NCI-H748 (cell line): ENCODE measurements at regions not wholly inside any gene's neighbourhood (a gene's known extent, or its start where the extent isn't known, plus 50 kb on each side); places are given as distances from the start of the nearest gene placed in this dataset.

Source experiments
- DNase-seq: peaks from one replicate; lab custom pipeline; 2025; ENCODE audit not compliant: unreplicated experiment; lab: John Stamatoyannopoulos, UW

DNA sequence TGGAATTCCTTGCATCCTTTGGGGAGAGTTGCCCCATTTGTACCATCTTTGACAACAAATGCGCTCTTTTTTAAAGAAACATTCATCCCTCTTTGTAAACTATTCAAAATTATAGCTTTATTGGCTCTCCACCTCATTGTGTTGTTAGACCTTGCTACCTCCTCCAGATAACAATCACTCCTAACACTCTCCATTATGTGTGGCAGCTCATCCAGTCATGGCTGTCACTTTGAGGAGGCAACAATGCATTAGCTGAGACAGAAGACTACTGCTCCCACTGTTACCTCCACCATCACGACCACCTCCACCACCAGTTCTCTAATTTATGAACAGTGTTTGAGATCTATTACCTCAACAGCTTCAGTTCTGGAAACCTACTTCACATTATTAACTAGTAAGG is 339.1 kb downstream of the FRK start:
- no peak for DNase-seq

DNA sequence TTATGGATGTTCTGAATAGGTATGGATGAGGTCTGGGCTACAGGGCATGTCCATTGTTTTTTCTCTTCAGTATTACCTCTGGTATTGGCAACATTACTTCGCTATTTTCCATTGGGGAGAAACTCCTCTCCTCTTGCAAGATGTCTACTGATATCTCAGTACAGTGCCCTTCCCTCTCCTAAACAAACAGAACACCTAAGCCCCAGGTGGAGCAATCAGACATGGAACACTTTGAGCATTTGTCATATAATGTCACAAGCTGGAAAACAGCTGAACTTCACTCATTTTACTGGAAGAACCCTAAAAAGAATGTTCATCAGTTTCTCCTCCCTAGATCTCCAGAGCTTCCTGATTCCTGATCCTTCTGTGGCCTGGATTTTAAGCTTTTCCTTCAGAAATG is 339.8 kb downstream of the FRK start:
- DNase-seq: no peak

DNA sequence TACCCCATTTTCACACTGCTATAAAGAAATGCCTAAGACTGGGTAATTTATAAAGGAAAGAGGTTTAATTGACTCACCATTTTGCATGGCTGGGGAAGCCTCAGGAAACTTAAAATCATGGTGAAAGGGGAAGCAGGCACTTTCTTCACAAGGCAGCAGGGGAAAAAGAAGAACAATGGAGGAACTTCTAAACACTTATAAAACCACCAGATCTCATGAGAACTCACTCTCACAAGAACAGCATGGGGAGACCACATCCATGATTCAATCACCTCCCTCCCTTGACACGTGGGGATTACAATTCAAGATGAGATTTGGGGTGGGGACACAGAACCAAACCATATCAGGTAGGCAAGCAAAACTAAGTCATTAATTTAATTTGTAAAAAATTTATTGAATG is 343.2 kb downstream of the FRK start:
- no peak for DNase-seq

DNA sequence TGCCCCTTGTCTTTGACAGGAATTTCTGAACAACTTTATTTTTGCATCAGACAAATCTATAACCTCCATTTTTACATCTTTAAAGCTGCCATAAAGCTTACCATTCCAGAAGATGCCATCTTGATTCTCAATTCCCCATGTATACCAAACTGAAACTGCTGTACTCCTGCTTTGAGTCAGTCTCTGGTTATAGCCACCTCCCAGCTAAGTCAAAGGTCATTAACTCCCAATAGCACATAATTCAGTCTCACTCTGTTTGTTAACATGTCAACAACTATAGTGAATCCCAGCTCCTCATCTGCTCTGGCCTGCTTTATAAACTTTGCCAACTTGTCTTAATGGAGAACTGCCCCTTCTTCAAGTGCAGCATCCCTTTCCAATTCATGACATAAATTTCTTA is 343.6 kb downstream of the FRK start:
- no peak for DNase-seq

DNA sequence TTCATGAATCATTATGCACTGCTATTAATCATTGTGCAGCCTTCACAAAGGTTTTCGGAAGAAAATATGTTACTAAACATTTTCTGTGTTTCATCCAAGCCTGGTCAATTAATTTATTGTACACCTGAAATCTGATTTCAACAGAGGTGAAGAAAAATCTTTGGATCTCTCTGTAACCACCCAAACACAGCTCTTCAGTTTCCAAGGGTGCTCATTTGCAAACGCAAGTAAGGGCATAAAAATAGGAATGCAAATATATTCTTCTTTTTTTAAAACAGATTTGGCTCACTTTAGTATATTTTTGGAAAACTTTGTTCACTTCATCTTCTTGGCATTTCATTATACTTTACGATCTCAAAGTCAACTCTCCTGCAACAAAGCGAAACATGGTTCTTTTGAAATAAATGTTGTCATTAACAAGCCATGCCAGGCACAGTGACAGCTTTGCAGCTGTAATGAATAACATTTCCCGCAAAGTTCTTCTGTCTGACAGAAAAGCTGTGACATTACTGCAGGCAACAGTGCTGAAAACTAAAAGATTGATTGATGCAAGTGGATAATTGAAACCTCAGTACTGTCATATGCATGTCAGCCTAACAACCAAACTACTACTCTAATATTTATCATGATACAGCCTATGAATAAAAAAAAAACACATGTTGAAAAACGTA is 348.3 kb downstream of the FRK start:
- DNase-seq: no peak

DNA sequence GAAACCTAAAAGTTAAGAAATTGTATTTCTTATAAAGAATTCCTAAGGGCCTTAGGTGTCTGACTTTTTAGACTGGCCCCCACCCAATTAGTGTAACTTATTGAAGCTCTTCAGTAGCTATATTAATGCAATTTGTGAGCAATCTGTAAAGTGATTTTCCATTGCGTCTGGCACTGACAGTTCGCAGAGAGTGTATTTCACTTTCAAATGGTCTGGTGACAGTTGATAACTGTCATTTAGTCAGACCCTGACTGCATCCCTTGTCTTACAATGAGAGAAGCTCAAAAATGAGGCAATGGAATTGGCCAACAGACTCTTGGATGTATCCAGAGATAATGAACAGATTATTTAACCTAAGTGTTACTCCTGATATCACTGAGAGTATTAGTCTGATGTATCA is 351.8 kb downstream of the FRK start:
- DNase-seq: no peak

DNA sequence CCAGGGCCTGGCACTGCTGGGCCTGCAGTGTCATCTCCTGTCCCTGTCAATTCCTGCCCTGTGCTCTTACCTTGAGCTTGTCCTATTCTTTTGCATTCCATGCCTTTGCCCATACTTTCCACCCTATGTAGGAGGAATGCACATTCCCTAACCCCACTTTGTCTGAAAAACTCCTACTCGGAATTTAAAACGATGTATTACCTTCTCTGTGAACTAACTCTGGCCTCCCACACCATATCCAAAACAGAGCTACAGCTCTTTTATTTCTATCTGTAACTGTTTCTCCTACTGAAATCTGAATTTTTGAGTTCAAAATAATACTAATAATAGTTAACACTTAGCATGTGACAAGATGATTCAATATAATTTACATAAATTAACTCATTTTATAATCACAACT is 353.7 kb downstream of the FRK start:
- no peak for DNase-seq

DNA sequence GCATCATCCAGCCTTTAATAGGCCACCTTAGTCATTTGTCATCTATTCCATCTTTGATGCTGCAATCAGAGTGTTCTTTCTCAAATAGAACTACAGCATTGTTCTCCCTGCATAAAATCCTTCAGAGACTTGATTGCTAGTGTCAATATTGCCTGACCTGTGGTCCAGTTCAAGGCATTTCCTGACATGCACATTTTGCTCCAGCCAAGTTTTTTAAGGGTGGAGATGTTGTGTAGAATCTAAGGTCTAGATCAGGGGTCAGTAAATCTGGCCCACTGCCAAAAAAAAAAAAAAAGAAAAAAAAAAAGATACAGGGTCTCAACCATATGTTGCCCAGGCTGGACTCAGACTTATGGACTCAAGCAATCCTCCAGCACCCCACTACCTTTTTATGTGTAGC is 354.4 kb downstream of the FRK start:
- DNase-seq: peak; percentile 27

DNA sequence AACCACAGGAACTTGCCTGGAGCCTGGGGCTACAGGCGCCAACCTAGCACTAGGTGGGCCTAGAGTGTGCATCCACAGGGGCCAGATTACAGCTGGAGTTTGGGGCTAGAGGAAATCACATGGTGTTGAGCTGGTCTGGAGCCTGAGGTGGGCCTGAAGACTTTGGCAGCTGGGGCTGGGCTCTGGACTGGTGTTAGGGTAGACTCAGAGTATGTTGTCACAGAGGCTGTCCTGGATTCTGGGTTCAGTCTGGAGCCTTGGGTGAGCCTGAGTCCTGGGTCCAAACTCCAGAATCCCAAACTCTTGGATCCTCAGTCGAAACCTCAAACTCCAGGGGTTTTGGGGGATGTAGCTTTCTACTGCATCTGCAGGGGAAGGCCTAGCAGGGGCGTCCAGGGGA is 356.7 kb downstream of the FRK start:
- DNase-seq: no peak

DNA sequence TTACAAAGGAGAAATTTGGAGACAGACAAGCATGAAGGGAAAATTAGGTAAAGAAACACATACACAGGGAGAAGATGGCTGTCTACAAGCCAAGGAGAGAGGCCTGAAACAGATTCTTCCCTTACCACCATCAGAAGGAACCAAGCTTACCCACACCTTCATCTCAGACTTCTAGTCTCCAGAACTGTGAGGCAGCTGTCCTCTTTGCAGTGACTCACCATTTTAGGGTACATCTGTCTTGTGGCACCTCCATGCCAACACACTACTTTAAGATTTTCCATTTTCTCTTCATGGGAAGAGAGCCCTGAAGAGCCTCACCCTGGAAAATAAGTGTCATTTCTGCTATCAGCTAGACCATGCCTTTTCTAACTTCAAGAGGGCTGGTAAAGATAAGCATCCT is 369.3 kb downstream of the FRK start:
- DNase-seq: no peak

DNA sequence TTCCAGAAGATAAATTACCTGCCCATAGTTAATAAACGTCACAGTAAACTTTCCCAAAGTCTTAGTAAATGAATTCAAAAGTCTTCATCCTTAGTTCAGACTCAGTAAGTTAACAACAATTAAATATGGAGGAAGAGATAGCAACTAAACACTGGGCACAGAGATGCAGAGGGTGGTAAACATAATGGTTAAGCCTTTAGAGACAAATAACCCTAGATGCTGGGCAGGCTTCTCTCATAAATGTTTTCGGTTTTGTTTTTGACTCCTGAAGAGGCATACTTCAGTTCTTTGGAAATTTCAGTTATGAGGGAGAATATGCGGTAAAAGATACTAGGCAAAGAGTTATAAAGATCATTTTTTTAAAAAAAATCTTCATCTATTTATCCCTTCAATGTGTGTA is 369.8 kb downstream of the FRK start:
- no peak for DNase-seq

DNA sequence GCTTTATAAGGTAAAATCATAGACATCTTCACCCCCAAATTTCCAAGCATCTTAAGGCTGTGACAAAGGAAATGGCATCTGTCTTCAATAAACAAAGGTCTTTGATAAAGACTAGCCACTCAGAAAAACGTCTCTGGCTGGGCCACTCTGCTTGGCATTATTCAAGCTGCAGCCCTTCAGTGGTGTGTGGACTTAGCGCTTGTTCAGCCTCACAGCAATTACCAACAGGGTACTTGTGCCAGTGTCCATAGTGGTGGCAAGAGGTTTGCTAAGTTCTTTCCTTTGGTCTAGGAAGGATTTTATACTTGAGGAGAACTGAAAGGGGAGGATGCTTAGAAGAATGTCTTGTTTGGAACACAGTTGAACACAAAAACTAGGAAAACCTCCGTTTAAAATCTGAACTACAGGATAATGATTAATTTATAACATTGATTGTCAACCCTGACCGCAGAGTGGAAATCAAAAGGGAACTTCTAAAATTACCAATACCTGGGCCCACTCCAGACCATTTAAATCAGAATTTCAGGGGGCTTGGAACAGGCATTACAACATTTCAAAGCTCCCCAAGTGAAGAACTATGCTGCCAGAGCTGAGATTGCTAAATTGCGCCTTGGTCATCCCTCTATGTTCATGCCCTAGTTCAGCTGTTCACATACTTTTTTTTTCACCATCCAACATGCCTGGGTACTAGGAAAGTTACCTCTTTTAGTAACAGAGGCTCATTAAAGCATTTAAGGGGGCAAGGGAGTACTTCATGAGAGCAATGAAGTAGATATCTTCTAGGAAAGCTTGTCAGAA is 378.5 kb downstream of the FRK start:
- peak; percentile 23 for DNase-seq

DNA sequence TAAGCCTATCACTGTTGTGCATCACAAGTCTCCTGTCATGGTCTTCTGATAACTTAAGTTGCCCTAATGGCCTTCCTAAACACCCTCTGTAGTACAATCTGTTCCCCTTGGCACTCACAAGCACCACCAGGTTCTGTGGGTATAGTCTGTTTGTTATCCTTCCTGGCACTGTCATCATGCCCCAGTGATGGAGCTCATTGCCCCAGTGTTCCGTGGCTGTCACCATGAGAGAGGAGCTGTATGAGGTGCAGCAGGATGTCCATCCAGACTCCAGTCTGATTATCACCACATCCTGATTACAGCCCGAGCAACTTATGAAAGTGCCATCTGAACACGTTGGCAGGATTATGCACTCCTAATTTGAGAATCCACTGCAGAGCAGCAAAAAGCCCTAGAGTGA is 380.1 kb downstream of the FRK start:
- no peak for DNase-seq

DNA sequence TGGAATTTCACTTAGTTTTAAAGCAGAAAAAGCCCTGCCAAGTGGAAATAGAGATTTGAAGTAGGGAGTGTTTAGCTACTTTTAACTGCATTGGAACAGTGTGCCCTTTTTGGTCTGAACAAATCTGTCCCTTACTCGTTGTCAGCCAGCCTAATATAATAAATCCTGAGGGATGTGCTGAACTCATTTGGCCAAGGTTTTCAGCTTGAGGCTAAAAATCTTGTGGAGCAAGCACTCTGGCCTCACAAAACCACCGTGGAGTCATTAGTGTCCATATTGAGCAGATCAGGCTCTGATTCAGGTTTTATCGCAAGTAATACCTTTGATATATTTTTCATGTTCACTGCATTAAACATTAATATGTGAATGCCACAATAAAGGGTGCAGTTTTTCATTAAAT is 383.5 kb downstream of the FRK start:
- no peak for DNase-seq

DNA sequence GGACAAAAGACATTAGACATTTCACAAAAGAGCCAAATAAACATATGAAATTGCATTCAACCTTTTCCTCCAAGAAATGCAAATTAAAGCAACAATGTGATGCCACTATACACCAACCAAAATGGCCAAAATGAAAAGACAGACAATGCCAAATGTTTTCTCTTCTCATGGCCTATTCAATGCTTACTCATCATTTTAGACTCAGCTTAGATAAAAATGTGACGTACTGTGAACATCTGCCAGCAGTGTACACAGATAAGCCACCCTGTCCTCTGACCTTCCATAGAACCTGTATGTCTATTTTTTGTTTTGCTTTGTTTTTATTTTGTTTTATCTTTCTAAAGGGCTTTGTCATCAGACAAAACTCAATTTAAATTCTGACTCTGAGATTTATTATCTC is 385.2 kb downstream of the FRK start:
- DNase-seq: peak; percentile 46

DNA sequence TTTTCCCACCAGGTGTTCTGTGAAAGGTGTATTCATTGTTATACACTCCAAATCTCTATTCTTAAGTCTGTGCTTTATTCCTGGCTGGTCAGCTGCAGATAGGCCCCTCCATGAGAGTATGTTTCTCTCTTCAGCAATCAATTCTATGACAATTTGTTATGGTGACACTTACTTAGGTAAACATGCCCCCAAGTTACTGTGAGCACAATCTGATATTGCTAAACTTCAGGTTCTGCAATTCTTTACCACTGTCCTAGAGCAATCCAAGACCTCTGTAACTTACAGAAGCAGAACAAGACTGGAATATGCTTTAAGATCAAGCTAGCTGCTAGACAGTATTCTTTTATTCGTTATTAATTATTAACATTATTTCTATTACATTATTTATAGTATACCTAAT is 391.9 kb downstream of the FRK start:
- no peak for DNase-seq

DNA sequence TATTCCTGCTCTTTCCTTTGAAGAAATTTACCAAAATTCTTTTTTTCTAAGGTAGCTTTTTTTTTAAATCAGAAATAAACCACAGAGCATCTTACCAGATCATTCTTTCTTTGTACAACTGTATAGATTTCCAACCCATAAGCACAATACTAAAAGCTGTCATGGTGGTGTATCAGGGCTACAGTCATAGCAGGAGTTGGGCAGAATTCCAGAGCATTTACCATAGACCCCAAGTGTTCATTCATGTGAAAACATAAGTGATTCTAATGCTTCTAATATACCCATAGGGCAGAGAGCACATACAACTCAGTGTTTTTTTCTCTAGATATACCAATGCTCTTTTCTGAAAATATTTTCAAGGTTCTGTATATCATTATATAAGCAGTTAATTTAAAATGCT is 392.5 kb downstream of the FRK start:
- DNase-seq: no peak

DNA sequence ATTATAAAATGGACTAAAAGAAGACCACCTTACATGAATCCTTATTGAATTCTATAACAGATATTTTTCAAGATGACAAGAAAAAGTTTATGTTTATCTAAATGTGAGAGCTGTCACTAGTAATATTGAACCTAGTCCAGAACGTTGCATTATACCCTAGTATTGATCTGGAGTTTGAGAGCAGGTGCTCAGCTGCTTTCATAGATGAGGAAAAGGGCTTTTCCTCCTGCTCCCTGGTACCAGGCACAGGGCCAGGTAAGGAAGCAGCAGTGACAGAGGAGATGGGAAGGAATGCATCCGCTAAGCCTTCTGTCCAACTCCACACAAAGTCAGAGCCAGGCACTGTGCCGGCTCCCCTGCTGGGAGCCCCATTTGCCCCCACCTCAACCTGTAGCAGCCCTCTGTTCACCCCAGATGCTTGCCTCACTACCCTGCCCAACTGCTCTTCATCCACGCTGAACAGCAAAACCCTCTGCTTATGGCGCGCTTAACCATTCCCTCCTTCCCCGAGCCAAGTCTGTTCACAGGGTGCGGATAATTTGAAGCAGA is 393.1 kb downstream of the FRK start:
- peak; percentile 79 for DNase-seq

DNA sequence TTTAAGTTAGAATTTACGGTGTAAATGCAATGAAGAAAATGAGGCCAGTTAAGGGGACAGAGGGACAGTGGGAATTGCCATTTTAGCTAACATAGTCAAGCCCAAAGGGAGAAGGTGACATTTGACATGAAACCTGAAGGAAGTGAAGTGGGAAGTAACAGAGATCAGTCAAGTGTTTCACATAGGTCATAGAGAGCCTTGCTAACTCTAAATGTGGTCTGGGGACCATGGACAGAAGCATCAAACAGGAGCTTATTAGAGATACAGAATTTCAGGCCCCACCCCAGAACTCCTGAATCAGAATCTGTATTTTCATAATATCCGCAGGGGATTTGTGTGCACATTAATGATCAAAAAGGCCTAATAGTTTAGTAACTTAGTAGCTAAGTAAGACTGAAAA is 393.7 kb downstream of the FRK start:
- DNase-seq: no peak

DNA sequence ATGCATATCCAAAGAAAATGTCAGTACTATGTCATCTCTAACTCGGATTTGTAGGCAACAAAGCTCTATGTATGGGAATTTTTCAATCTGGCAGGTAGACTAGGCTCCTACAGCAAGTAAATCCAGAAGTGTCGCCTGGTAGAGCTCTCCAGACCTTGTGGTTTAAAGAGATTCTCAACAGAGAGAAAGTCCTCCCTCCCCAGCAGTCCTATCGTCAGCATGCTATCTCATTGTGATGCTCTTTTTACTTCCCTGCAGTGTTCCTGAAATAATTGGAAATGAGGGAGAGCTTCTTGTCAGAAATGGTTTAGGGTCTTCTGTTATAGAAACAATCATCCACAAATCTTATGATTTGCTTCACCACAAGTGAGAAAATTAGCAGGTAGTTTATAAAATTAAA is 395.4 kb downstream of the FRK start:
- no peak for DNase-seq

DNA sequence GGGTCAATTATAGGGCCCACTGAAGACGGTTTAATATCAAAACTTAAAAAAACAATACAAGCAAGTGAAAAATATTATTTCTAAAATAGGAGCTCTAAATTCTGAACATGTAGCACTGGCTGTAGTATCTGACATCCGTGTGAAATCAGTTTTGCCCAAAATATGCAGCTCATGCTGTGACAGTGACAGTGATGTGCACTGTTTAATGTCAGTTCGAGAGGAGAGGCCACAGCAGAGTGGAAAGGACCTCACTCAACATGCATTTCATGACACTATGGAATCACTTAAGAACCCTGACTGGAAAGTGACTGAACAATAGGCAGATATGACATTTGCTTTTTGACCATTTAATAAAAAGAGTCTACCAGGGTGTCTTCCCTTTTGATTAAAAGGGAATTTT is 397.0 kb downstream of the FRK start:
- DNase-seq: no peak

DNA sequence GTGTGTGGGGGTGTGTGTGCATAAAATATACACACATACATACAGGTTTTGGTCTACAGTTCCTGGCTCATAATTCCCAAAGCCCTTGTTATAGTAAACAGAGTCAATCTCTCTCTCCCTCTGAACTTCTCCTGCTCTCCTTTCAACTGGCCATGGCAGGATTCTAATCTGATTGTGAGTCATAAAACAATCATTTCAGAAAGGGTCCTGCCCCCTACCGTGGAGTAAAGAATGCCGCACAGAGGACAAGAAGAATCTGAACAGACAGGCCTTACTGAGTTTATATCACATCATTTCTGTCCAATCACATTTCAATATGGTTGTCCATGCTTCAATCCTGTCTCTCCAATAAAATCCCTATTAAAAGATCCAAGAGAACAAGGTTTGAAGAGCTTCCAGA is 416.9 kb downstream of the FRK start:
- DNase-seq: no peak

DNA sequence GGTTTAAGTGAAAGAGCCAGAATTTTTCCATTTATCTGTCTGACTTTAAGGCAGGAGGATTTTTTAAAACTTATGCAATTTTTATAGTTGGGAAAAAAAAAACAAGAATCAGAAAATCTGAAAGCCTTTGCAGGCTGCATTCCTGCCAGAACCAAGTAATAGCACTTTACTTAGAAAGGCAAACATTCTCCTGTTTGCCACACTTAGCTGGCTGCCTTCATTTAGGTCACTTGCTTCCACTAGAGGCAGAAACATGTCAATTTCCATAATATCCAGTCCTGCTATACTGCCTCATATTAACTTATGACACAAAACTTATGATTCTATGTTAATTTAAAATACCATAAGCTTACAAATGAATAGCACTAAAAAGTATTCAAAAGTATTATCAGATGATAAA is 425.8 kb downstream of the FRK start:
- DNase-seq: no peak
